ENCODE measurements at regions not wholly inside any gene's neighbourhood (a gene's known extent, or its start where the extent isn't known, plus 50 kb on each side); places are given as distances from the start of the nearest gene placed in this dataset.

GRCh38 chr6:3663081-3663480, 88.4 kb downstream of the PXDC1 start:
- TF ChIP-seq CTCF (IDR thresholded peaks at IDR 0.05; ENCODE audit: control insufficient read depth, extremely low read depth, insufficient read depth), result no peak
- no peak overlapping the region for H3K4me3 ChIP-seq (ENCODE audit: low read depth, low read length)
- no peak for DNase-seq (ENCODE audit: low read depth)

GRCh38 chr6:3661390-3661789, 90.1 kb downstream of the PXDC1 start:
- TF ChIP-seq CTCF (IDR thresholded peaks at IDR 0.05; ENCODE audit: control insufficient read depth, extremely low read depth, insufficient read depth), result no peak
- no peak overlapping the region for H3K4me3 ChIP-seq (ENCODE audit: low read depth, low read length)
- no peak for DNase-seq (ENCODE audit: low read depth)

- H3K4me3 ChIP-seq (ENCODE audit: low read depth, low read length), result no peak overlapping the region
- no peak for TF ChIP-seq CTCF (IDR thresholded peaks at IDR 0.05; ENCODE audit: control insufficient read depth, extremely low read depth, insufficient read depth)
Measured at GRCh38 chr6:3660473-3660872, 91.0 kb downstream of the PXDC1 start.

GRCh38 chr6:3659748-3660147, 91.8 kb downstream of the PXDC1 start:
- no peak overlapping the region for H3K4me3 ChIP-seq (ENCODE audit: low read depth, low read length)
- TF ChIP-seq CTCF (IDR thresholded peaks at IDR 0.05; ENCODE audit: control insufficient read depth, extremely low read depth, insufficient read depth), result no peak
- no peak for DNase-seq (ENCODE audit: low read depth)

More at GRCh38 chr6:3660473-3660872, 91.0 kb downstream of the PXDC1 start:
- DNase-seq (ENCODE audit: low read depth), result no peak

GRCh38 chr6:3656076-3656475, 95.4 kb downstream of the PXDC1 start:
- TF ChIP-seq CTCF (IDR thresholded peaks at IDR 0.05; ENCODE audit: control insufficient read depth, extremely low read depth, insufficient read depth), result no peak
- H3K4me3 ChIP-seq (ENCODE audit: low read depth, low read length), result no peak overlapping the region
- DNase-seq (ENCODE audit: low read depth), result no peak

- DNase-seq (ENCODE audit: low read depth), result no peak
- no peak for TF ChIP-seq CTCF (IDR thresholded peaks at IDR 0.05; ENCODE audit: control insufficient read depth, extremely low read depth, insufficient read depth)
- no peak overlapping the region for H3K4me3 ChIP-seq (ENCODE audit: low read depth, low read length)
Measured at GRCh38 chr6:3654898-3655297, 96.6 kb downstream of the PXDC1 start.

GRCh38 chr6:3654436-3654835, 97.1 kb downstream of the PXDC1 start:
- DNase-seq (ENCODE audit: low read depth), result no peak
- no peak for TF ChIP-seq CTCF (IDR thresholded peaks at IDR 0.05; ENCODE audit: control insufficient read depth, extremely low read depth, insufficient read depth)
- H3K4me3 ChIP-seq (ENCODE audit: low read depth, low read length), result no peak overlapping the region
